HEK293 (cell line): ENCODE measurements at regions not wholly inside any gene's neighbourhood (a gene's known extent, or its start where the extent isn't known, plus 50 kb on each side); places are given as distances from the start of the nearest gene placed in this dataset.

ENCODE experiments used
- YY1 ChIP-seq: fragments of 450-650 bp; formaldehyde crosslinking; IDR thresholded peaks from 2 replicates; pipeline ENCODE4 v1.5.1; 2018; ENCODE audit warnings: missing biosample characterization, missing genetic modification characterization
- ZNF658 ChIP-seq: fragments of 450-650 bp; formaldehyde crosslinking; IDR thresholded peaks from 2 replicates; pipeline ENCODE4; 2016; ENCODE audit warnings: missing biosample characterization, missing genetic modification characterization
- TF ChIP-seq, protein P1 (sequence below): fragments of 450-650 bp; formaldehyde crosslinking; IDR thresholded peaks from 2 replicates; pipeline ENCODE4 v1.5.1; 2016; ENCODE audit warnings: missing biosample characterization, missing genetic modification characterization
- TF ChIP-seq, protein P2 (sequence below): IDR thresholded peaks from 2 replicates; pipeline ENCODE4 v1.6.1; 2011; ENCODE audit warnings: mild to moderate bottlenecking, low read depth, low read length, borderline replicate concordance

DNA sequence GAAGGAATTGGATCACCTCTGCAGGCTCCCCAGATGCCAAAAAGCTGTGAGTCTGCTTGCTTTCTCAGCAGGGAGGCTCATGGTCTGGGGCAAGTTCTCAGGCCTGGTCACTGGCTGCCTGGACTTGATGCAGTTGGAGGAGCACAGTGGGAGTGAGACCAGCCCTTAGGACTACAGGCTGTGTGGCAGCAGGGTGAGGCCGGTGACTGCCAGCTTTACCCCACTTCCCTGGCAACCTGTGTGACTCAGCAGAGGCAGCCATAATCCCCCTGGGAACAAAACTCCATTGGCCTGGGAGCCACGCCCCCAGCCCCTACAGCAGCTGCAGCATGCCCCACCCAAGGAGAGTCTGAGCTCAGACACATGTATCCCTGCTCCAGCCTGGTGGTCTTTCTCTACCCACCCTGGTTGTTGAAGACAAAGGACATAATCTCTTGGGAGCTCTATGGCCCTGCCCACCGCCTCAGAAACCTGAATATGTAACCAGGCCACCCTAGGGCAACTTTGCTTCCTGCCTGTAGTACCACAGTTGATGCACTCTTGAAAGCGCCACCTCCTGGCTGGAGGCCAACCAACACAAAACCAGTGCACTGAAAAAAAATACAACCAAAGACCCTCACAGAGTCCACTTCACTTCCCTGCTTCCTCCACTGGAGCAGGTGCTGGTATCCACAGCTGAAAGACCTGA is 106.8 kb upstream of the SPATS2L start:
- TF ChIP-seq, protein P1, sequence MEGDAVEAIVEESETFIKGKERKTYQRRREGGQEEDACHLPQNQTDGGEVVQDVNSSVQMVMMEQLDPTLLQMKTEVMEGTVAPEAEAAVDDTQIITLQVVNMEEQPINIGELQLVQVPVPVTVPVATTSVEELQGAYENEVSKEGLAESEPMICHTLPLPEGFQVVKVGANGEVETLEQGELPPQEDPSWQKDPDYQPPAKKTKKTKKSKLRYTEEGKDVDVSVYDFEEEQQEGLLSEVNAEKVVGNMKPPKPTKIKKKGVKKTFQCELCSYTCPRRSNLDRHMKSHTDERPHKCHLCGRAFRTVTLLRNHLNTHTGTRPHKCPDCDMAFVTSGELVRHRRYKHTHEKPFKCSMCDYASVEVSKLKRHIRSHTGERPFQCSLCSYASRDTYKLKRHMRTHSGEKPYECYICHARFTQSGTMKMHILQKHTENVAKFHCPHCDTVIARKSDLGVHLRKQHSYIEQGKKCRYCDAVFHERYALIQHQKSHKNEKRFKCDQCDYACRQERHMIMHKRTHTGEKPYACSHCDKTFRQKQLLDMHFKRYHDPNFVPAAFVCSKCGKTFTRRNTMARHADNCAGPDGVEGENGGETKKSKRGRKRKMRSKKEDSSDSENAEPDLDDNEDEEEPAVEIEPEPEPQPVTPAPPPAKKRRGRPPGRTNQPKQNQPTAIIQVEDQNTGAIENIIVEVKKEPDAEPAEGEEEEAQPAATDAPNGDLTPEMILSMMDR (tag by site-specific recombination): no peak
- TF ChIP-seq, protein P2, sequence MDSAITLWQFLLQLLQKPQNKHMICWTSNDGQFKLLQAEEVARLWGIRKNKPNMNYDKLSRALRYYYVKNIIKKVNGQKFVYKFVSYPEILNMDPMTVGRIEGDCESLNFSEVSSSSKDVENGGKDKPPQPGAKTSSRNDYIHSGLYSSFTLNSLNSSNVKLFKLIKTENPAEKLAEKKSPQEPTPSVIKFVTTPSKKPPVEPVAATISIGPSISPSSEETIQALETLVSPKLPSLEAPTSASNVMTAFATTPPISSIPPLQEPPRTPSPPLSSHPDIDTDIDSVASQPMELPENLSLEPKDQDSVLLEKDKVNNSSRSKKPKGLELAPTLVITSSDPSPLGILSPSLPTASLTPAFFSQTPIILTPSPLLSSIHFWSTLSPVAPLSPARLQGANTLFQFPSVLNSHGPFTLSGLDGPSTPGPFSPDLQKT: no peak
- TF ChIP-seq ZNF658: no peak
- TF ChIP-seq YY1: no peak
